ENCODE measurements at regions not wholly inside any gene's neighbourhood (a gene's known extent, or its start where the extent isn't known, plus 50 kb on each side); places are given as distances from the start of the nearest gene placed in this dataset.

GRCh38 chr6:22888163-22888752, 318.9 kb downstream of the HDGFL1 start:
- Histone ChIP-seq H3K4me3 (no peak overlapping the region), H3K27ac (no peak overlapping the region), H3K9ac (ENCODE audit: low read depth in 2 of 2, low read length in 2 of 2) (no peak overlapping the region), H3K9me3 (no peaks in the 10 kb centered on the region), H3K36me3 (no peaks in the 10 kb centered on the region), H3K4me1 (no peaks in the 10 kb centered on the region), H3K27me3 (no peaks in the 10 kb centered on the region)
- no peak for TF ChIP-seq CTCF (IDR thresholded peaks at IDR 0.05)
- no peak for DNase-seq
- intact Hi-C loops (cut with DNase I), result no loop called here

- intact Hi-C loops (cut with DNase I), result no loop called here
- TF ChIP-seq CTCF (IDR thresholded peaks at IDR 0.05), result no peak
- no peak for DNase-seq
- Histone ChIP-seq H3K4me3 (no peak overlapping the region), H3K36me3 (no peaks in the 10 kb centered on the region), H3K9me3 (no peaks in the 10 kb centered on the region), H3K27me3 (no peaks in the 10 kb centered on the region), H3K4me1 (no peaks in the 10 kb centered on the region), H3K9ac (ENCODE audit: low read depth in 2 of 2, low read length in 2 of 2) (no peak overlapping the region), H3K27ac (no peak overlapping the region)
Measured at GRCh38 chr6:22891934-22892333, 322.6 kb downstream of the HDGFL1 start.

- no peak overlapping the region for H3K4me3 ChIP-seq
- no peaks in the 10 kb centered on the region for H3K9me3 ChIP-seq
- H3K36me3 ChIP-seq, result no peaks in the 10 kb centered on the region
- H3K27me3 ChIP-seq, result no peaks in the 10 kb centered on the region
- intact Hi-C loops (cut with DNase I), result no loop called here
- H3K27ac ChIP-seq, result no peak overlapping the region
- no peak for DNase-seq
- no peak overlapping the region for H3K9ac ChIP-seq (ENCODE audit: low read depth in 2 of 2, low read length in 2 of 2)
- no peaks in the 10 kb centered on the region for H3K4me1 ChIP-seq
- TF ChIP-seq CTCF (IDR thresholded peaks at IDR 0.05), result no peak
Measured at GRCh38 chr6:22892452-22892851, 323.1 kb downstream of the HDGFL1 start.

GRCh38 chr6:22896696-22897095, 327.3 kb downstream of the HDGFL1 start:
- no peak for DNase-seq
- Histone ChIP-seq H3K36me3 (no peaks in the 10 kb centered on the region), H3K9ac (ENCODE audit: low read depth in 2 of 2, low read length in 2 of 2) (no peak overlapping the region), H3K27ac (no peak overlapping the region), H3K4me3 (no peak overlapping the region), H3K4me1 (no peaks in the 10 kb centered on the region), H3K9me3 (no peaks in the 10 kb centered on the region), H3K27me3 (no peaks in the 10 kb centered on the region)
- intact Hi-C loops (cut with DNase I), result no loop called here
- TF ChIP-seq CTCF (IDR thresholded peaks at IDR 0.05), result no peak

- no peak overlapping the region for H3K27ac ChIP-seq
- no peaks in the 10 kb centered on the region for H3K9me3 ChIP-seq
- no peaks in the 10 kb centered on the region for H3K36me3 ChIP-seq
- no peak overlapping the region for H3K9ac ChIP-seq (ENCODE audit: low read depth in 2 of 2, low read length in 2 of 2)
- intact Hi-C loops (cut with DNase I), result no loop called here
- no peaks in the 10 kb centered on the region for H3K27me3 ChIP-seq
- TF ChIP-seq CTCF (IDR thresholded peaks at IDR 0.05), result no peak
- H3K4me1 ChIP-seq, result no peaks in the 10 kb centered on the region
- no peak overlapping the region for H3K4me3 ChIP-seq
- DNase-seq, result no peak
Measured at GRCh38 chr6:22899426-22899825, 330.1 kb downstream of the HDGFL1 start.
